Right ventricle myocardium inferior (tissue), 1 donor: ENCODE measurements at regions not wholly inside any gene's neighbourhood (a gene's known extent, or its start where the extent isn't known, plus 50 kb on each side); places are given as distances from the start of the nearest gene placed in this dataset.
"Not testable (repeated sequence)": the region's sequence is repeated elsewhere in the genome, so short reads cannot be mapped to it uniquely, and the experiment has no call there.

Experiments used
- ATAC-seq: fragments of 200-7000 bp; cut with Tn5 transposase; one replicate; pipeline ENCODE4 v1.9.1; 2020; ENCODE audit warnings: mild to moderate bottlenecking, moderate library complexity
- DNase-seq: peaks from one replicate; pipeline ENCODE4 v3.0.0; 2021; ENCODE audit errors: missing footprints
- intact Hi-C: fragments of 100-400 bp; cut with DNase I; formaldehyde crosslinking; loops from one replicate; pipeline ENCODE4 v1.11.0; 2022
- donor health status: DM: no; HTN: yes; CAD: no; lungs with severe emphysema.

DNA sequence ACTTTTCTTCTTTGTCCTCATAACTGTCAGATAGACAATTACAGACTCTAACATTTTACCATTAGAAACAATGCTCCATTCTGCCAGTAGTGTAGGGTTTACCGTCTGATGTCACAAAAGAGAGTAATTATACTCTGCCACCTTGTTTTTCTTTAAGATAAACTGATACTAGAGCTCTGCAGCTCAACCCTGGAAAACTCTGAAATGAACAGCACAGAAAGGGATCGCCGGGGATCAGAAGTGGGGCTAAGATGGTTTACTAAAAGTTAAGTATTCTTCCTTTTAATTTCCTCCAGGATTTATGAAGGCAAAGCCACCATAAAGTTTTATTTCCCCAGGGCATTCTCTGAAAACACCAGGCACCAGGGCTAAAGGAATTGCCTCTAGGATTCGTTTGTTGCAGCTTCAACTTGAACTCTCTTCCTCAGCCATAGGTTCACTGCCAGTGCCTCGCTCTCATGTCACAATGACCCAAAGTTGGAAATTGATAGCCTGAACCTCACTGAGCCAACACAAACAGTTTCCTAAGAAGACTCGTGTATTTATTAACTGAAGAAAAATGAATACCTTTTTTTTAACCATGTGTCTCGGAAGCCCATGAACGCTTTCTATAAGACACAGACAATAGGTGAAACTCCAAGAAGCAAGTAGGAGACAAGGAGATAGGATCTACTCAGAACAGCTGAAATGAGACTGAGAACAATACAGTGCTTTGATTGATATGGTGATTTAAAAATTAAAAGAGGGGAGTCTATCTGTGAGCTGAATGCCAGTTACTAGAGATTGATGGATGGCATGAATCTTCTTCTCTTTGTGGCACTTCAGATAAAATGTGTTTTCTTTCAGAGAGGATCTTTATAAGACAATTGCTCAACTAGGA, 121.5 kb upstream of the SPATS2L start:
- ATAC-seq = no peak
- intact Hi-C loops = no loop called here
- no peak for DNase-seq

DNA sequence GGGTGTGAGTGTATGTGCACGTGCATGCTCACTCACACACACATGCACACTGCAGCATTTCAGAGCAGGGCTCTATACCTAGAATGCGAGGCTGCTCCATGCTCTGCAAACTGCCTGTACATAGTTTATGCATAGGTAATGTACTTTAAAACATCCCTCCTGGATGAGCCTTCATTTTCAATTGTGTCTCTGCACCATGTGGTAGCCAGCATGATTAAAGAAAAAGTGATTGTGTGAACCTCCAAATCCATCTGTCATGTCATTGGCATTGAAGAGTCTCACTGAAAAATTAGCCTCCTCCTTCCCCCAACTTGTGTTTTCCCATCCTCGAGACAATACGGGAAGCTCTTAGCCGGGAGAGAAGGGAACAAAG, 120.9 kb upstream of the SPATS2L start:
- ATAC-seq (no peak), DNase-seq (no peak)
- intact Hi-C loops = no loop called here

DNA sequence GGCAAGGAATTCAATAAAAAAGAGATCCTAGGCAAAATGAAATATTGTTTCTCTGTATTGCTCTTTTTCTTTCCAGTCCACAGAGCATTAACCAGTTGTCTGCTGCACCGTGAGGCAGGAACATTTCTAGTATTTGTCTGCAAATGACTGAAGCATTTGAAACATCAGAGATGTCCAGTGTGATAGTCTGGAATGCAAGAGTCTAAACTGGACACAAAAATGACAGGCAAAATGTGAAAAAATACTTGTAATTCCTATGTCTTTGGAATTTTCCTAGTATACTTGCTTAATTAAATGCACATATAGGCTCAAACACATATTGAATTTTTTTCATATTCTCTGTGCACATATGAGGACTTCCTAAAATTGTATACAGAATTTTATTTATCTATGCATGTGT, 120.5 kb upstream of the SPATS2L start:
- ATAC-seq = no peak
- intact Hi-C loops = no loop called here
- DNase-seq = no peak

DNA sequence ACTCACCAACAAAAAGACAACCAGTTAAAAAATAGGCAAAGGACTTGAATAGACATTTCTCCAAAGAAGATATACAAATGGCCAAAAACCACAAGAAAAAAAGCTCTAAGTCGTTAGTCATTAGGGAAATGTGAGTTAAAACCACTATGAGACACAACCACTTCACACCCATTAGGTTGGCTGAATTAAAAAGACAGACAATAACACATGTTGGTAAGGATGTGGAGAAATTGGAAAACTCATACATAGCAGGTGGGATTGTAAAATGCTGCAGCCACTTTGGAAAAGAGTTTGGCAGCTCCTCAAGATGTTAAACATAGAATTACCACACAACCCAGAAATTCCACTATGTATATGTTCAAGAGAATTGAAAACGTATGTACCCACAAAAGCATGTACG, 117.6 kb upstream of the SPATS2L start:
- intact Hi-C loops = no loop called here
- ATAC-seq = no peak
- no peak for DNase-seq

DNA sequence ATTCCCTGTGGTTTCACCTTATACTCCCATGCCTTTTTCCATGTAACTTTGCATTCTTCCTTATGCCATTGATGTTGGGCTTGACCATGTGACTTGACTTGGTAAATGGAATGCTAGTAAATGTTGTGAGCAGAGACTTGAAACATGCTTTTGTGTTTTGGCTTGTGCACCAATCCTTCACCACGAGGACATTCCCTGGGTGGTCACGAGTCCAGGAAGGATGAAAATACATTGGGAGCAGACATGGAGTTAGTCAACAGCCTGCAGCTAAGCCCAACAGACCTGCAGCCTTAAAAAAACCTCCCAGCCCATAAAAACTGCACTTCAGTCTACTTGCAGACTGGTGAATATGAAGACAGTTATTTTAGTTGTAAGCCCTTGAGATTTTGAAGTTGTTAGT, 116.5 kb upstream of the SPATS2L start:
- intact Hi-C loops = no loop called here
- DNase-seq = no peak
- ATAC-seq = no peak

DNA sequence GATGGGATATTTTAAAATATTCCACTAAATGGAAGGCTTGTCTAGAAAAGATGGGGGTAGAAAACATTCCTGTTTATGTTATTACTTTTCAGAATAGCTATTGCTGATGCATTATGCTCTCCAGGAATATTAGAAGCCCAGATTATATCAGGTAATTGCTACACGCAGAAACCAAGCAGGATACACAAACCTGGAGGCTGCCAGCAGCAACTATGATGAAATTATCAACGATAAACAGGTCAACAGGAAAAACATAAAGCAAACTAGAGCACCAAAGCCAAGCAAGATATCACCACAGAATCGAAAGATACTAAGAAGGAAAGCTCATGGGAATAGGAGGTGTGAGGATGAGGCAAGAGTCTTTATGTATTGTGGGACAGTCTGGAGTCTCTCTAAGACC, 113.2 kb upstream of the SPATS2L start:
- ATAC-seq (no peak), DNase-seq (no peak)
- intact Hi-C loops = no loop called here

DNA sequence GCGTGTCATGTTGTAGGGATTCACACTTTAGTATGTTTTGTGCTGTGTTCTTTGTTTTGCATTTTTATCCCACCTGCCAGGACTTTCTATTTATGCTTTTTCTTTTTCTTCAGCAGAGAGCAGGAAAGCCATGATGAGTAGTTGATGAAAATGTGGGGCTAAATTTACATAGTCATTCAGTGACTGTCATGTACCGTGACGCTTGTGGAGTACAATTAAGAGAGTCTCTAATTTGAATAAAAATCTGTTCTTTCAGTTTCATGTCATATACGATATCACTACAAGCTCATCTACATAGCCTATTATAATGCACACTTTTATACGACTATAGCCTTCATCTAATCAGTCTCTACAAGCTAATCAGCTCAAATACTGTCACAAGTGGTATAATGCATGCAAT, 112.7 kb upstream of the SPATS2L start:
- ATAC-seq (no peak), DNase-seq (no peak)
- intact Hi-C loops = no loop called here

DNA sequence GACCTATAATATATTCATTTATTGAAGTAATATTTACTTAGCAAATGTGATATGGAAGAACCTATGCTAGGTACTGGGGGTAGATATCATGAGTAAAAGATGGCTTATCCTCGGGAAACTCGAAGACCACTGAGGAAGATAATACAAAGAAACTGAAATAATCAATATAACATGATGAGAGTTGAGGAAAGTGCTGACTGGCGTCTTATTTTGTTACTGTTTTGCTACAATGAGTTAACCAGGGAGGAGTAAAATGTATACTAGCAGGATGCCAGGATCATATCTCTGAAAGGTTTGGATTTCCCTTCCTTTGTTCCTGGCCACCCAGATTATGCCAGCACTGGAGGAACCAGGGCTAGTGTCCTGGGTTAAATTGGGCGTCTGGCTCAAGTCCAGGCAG, 111.7 kb upstream of the SPATS2L start:
- intact Hi-C loops = no loop called here
- no peak for ATAC-seq
- no peak for DNase-seq

DNA sequence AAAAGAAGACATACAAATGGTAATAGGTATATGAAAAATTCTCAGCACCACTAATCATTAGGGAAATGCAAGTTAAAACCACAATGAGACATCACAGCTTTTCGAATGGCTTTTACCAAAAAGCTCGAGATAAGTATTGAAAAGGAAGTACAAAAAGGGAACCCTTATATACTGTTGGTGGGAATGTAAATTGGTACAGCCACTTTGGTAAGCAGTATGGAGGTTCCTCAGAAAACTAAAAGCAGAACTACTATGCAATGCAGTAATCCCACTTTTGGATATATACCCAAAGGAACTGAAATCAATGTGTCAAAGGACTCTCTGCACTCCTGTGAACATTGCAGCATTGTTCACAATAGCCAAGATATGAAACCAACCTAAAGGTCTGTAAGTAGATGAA, 107.5 kb upstream of the SPATS2L start:
- ATAC-seq (no peak), DNase-seq (no peak)
- intact Hi-C loops = no loop called here

DNA sequence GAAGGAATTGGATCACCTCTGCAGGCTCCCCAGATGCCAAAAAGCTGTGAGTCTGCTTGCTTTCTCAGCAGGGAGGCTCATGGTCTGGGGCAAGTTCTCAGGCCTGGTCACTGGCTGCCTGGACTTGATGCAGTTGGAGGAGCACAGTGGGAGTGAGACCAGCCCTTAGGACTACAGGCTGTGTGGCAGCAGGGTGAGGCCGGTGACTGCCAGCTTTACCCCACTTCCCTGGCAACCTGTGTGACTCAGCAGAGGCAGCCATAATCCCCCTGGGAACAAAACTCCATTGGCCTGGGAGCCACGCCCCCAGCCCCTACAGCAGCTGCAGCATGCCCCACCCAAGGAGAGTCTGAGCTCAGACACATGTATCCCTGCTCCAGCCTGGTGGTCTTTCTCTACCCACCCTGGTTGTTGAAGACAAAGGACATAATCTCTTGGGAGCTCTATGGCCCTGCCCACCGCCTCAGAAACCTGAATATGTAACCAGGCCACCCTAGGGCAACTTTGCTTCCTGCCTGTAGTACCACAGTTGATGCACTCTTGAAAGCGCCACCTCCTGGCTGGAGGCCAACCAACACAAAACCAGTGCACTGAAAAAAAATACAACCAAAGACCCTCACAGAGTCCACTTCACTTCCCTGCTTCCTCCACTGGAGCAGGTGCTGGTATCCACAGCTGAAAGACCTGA, 106.8 kb upstream of the SPATS2L start:
- no peak for ATAC-seq
- intact Hi-C loops = no loop called here
- DNase-seq = no peak

DNA sequence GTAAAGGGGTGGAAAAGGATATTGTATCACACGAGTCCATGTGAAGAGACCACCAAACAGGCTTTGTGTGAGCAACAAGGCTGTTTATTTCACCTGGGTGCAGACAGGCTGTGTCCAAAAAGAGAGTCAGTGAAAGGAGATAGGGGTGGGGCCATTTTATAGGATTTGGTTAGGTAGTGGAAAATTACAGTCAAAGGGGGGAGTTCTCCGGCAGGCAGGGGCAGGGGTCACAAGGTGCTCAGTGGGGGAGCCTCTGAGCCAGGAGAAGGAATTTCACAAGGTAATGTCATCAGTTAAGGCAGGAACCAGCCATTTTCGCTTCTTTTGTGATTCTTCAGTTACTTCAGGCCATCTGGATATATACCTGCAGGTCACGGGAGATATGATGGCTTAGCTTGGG, 104.7 kb upstream of the SPATS2L start:
- not testable (repeated sequence) for DNase-seq

DNA sequence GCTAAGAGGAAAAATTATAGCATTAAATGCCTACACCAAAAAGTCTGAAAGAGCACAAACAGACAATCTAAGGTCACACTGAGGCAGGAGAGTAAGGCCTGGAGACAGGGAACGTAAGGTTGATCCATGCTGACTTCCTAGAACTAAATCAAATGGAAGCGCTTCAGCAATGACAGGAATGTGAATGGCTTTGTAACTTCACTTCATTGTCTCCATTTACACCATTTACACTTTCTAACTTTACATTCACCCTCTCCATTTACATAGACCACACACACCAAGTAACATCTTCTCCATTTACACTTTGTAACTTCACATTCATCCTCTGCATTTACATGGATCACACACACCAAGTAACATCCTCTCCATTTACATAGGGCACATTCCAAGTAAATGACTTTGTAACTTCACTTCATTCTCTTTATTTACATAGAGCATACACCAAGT, 103.1 kb upstream of the SPATS2L start:
- intact Hi-C loops = no loop called here
- ATAC-seq = no peak

More for the DNA sequence above, 104.7 kb upstream of the SPATS2L start:
- ATAC-seq, intact Hi-C loops: not testable (repeated sequence)

DNA sequence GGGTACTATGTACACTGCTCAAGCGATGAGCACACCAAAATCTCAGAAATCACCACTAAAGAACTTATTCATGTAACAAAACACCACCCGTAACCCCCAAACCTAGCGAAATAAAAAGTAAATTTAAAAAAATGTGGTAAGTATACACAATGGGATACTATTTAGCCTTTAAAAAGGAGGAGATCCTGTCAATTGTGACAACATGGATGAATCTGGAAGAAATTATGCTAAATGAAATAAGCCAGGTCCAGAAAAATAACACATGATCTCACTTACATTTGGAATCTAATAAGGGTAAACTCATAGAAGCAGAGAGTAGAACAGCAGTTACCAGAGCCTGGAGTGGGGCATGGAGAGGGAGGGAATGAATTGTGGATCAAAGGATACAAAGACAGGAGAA, 98.5 kb upstream of the SPATS2L start:
- DNase-seq (no peak), ATAC-seq (no peak)
- intact Hi-C loops = no loop called here

More for the DNA sequence above, 103.1 kb upstream of the SPATS2L start:
- DNase-seq = no peak

DNA sequence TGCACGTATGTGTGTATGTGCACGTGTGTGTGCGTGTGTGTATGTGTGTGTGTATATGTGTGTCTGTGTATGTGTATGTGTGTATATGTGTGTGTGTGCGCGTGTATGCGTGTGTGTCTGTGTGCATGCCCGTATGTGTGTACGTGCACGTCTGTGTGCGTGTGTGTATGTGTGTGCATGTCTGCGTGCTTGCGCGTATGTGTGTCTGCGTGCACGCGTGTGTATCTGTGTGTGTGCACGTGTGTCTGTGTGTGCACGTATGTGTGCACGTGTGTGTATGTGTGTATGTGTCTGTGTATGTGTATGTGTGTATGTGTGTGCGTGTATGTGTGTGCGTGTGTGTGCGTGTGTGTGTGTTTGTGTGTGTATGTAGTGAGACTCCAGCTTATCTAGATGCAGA, 97.5 kb upstream of the SPATS2L start:
- ATAC-seq = no peak
- DNase-seq = no peak
- intact Hi-C loops = no loop called here

DNA sequence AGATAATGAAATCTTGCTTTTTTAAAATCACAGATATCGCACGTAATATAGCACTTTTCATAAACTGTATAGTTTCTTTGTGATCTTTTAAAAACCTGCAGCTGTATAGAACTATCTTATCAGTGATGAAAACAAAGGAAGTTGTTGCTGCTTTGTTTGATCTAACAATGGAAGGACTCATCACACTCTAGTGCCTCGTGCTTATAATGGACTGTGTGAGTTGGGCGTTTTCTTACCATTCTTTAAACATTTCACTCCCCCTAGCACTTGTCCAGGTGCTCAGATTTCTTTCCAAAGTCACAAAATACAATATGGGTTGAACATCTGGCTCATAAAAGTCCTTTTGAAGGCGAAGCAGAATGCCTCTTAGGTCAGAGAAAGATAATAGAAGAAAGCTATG, 94.8 kb upstream of the SPATS2L start:
- no peak for DNase-seq
- ATAC-seq = no peak
- intact Hi-C loops = no loop called here

DNA sequence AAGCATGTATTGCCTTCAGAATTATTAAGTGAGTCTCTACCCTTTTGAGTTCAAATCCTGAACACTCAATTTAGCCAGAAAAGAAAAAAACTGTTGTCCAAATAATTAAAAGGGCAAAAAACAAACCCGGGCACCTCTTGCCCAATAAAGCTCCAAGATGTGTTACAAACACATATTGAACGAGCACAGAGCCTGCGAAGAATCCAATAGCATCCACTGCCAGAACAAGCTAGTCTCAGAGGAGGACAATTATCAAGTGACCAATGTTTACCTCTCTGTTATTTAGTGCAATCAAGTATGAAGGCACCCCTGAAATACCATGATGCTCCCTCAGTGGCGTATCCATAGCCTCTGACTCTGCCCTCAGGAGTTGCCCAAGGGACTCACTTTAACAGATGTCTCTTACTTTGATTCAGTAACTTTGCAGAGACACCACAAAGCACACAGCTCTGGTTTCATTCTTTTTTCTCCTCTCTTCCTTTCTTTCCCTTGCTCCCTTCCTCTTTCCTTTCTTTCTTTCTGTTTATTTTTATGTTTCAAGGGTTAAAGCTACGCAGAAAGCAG, 93.5 kb upstream of the SPATS2L start:
- intact Hi-C loops = no loop called here
- DNase-seq = no peak
- no peak for ATAC-seq

DNA sequence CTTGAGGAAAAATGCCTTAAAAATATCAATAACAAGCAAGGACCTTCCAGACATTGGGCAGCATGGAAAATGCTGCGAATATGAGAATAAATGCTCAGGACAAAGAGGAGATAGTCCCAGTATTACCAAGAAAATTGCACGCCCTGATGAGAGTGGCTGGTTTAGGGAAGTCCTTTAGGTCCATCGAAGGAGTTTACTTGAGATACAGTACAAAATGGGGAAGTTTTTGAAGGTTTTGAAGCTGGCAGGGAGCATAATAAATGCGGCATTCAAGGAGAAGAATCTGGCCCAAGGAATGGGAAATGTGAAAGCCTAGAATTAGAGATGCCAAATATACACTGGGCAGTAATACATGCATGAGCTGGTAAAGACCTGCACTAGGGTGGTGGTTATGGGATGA, 90.2 kb upstream of the SPATS2L start:
- DNase-seq = no peak
- ATAC-seq = no peak
- intact Hi-C loops = no loop called here

DNA sequence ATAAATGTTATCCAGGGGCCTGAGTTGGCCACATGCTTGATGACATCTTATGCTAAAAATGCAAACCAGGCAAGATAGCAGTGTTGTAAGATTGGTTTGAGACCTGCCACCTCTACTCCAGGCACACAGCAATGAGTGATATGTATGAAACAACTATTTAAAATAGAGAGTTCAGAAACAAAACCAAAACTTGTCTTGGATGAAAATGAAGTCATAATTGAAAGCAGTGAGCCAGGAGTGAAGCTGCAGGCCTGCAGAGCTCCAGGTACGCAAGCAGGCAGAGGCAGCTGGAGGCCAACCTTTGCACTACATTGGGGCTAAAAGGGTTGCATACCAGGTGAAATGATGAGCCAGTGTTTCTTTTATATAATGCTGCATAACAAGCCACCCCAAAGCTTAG, 89.2 kb upstream of the SPATS2L start:
- no peak for DNase-seq
- intact Hi-C loops = no loop called here
- ATAC-seq = no peak

DNA sequence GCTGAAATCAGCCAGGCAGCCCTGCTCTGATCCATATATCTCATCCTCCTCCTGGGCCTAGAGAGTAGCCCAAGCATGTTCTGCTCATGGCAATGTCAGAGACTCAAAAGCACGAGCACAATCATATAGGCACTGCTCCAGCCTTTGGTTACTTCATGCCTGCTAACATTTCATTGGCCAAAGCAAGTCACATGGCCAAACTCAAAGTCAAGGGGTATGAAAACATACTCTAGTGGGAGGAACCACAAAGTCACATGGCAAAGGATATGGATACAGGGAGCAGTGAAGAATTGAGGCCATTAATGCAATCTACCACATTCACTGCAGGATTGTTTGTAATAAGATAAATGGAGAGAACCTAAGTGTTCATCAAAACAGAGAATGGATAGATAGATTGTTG, 87.8 kb upstream of the SPATS2L start:
- ATAC-seq = no peak

More for the DNA sequence above, 87.8 kb upstream of the SPATS2L start:
- intact Hi-C loops = no loop called here
- no peak for DNase-seq
